Activated naive CD8-positive, alpha-beta T cell (primary cell): ENCODE measurements at regions not wholly inside any gene's neighbourhood (a gene's known extent, or its start where the extent isn't known, plus 50 kb on each side); places are given as distances from the start of the nearest gene placed in this dataset.
"Not testable (repeated sequence)": the region's sequence is repeated elsewhere in the genome, so short reads cannot be mapped to it uniquely, and the experiment has no call there.

ENCODE experiments used
- H3K27ac Mint-ChIP-seq: one replicate; pipeline ENCODE4 v1.8.0; 2021; ENCODE audit warnings: mixed read lengths
- H3K27me3 Mint-ChIP-seq: one replicate; pipeline ENCODE4 v1.8.0; 2021; ENCODE audit warnings: mixed read lengths
- H3K36me3 Mint-ChIP-seq: one replicate; pipeline ENCODE4 v1.8.0; 2021; ENCODE audit warnings: mixed read lengths
- H3K4me1 Mint-ChIP-seq: one replicate; pipeline ENCODE4 v1.8.0; 2021; ENCODE audit warnings: low read depth, mixed read lengths
- H3K4me3 Mint-ChIP-seq: one replicate; pipeline ENCODE4 v1.8.0; 2021; ENCODE audit warnings: mild to moderate bottlenecking, mixed read lengths
- H3K9me3 Mint-ChIP-seq: one replicate; pipeline ENCODE4 v1.8.0; 2021; ENCODE audit warnings: low read depth, mixed read lengths

- Mint-ChIP-seq H3K9me3 (no peaks in the 10 kb centered on the region), H3K27ac (no peak overlapping the region), H3K36me3 (no peaks in the 10 kb centered on the region), H3K4me1 (no peaks in the 10 kb centered on the region), H3K27me3 (peaks cover 9% of the 10 kb centered on the region), H3K4me3 (no peak overlapping the region)
These were observed 943.2 kb downstream of the MCTP2 start for GRCh38 chr15:95174301-95175259.

- H3K27ac Mint-ChIP-seq, result no peak overlapping the region
- H3K36me3 Mint-ChIP-seq, result no peaks in the 10 kb centered on the region
- H3K27me3 Mint-ChIP-seq, result peaks cover 8% of the 10 kb centered on the region
- peaks cover 10% of the 10 kb centered on the region for H3K9me3 Mint-ChIP-seq
- no peaks in the 10 kb centered on the region for H3K4me1 Mint-ChIP-seq
- no peak overlapping the region for H3K4me3 Mint-ChIP-seq
These were observed 944.7 kb downstream of the MCTP2 start for GRCh38 chr15:95175914-95176658.

GRCh38 chr15:95176794-95177577, 945.6 kb downstream of the MCTP2 start:
- Mint-ChIP-seq H3K27ac (no peak overlapping the region), H3K27me3 (peaks cover 6% of the 10 kb centered on the region), H3K36me3 (no peaks in the 10 kb centered on the region), H3K4me1 (no peaks in the 10 kb centered on the region), H3K4me3 (no peak overlapping the region), H3K9me3 (peaks cover 11% of the 10 kb centered on the region)

- Mint-ChIP-seq H3K27me3 (peaks cover 5% of the 10 kb centered on the region), H3K9me3 (peaks cover 14% of the 10 kb centered on the region), H3K4me3 (no peak overlapping the region), H3K27ac (no peak overlapping the region), H3K4me1 (no peaks in the 10 kb centered on the region), H3K36me3 (no peaks in the 10 kb centered on the region)
These were observed 949.2 kb downstream of the MCTP2 start for GRCh38 chr15:95180530-95180929.

- peaks cover 14% of the 10 kb centered on the region for H3K9me3 Mint-ChIP-seq
- H3K36me3 Mint-ChIP-seq, result no peaks in the 10 kb centered on the region
- H3K4me3 Mint-ChIP-seq, result no peak overlapping the region
- no peak overlapping the region for H3K27ac Mint-ChIP-seq
- H3K4me1 Mint-ChIP-seq, result no peaks in the 10 kb centered on the region
- H3K27me3 Mint-ChIP-seq, result peaks cover 5% of the 10 kb centered on the region
These were observed 950.7 kb downstream of the MCTP2 start for GRCh38 chr15:95182091-95182490.

- no peak overlapping the region for H3K27ac Mint-ChIP-seq
- H3K36me3 Mint-ChIP-seq, result no peaks in the 10 kb centered on the region
- H3K4me1 Mint-ChIP-seq, result no peaks in the 10 kb centered on the region
- H3K27me3 Mint-ChIP-seq, result peaks cover 2% of the 10 kb centered on the region
- H3K4me3 Mint-ChIP-seq, result no peak overlapping the region
- H3K9me3 Mint-ChIP-seq, result peaks cover 7% of the 10 kb centered on the region
These were observed 961.6 kb downstream of the MCTP2 start for GRCh38 chr15:95192923-95193322.

- no peaks in the 10 kb centered on the region for H3K4me1 Mint-ChIP-seq
- H3K4me3 Mint-ChIP-seq, result no peak overlapping the region
- H3K27ac Mint-ChIP-seq, result no peak overlapping the region
- no peaks in the 10 kb centered on the region for H3K9me3 Mint-ChIP-seq
- no peaks in the 10 kb centered on the region for H3K36me3 Mint-ChIP-seq
- H3K27me3 Mint-ChIP-seq, result peaks cover 2% of the 10 kb centered on the region
These were observed 963.4 kb downstream of the MCTP2 start for GRCh38 chr15:95194746-95195145.

GRCh38 chr15:95196176-95196915, 965.0 kb downstream of the MCTP2 start:
- peaks cover 6% of the 10 kb centered on the region for H3K9me3 Mint-ChIP-seq
- no peaks in the 10 kb centered on the region for H3K36me3 Mint-ChIP-seq
- H3K4me3 Mint-ChIP-seq, result no peak overlapping the region
- H3K27me3 Mint-ChIP-seq, result no peaks in the 10 kb centered on the region
- no peak overlapping the region for H3K27ac Mint-ChIP-seq
- H3K4me1 Mint-ChIP-seq, result no peaks in the 10 kb centered on the region

GRCh38 chr15:95202569-95203349, 971.4 kb downstream of the MCTP2 start:
- Mint-ChIP-seq H3K27me3 (peaks cover 4% of the 10 kb centered on the region), H3K4me1 (no peaks in the 10 kb centered on the region), H3K36me3 (peaks cover 3% of the 10 kb centered on the region), H3K27ac (no peak overlapping the region), H3K9me3 (peaks cover 28% of the 10 kb centered on the region), H3K4me3 (no peak overlapping the region)

- H3K4me1 Mint-ChIP-seq, result no peaks in the 10 kb centered on the region
- no peak overlapping the region for H3K27ac Mint-ChIP-seq
- peaks cover 3% of the 10 kb centered on the region for H3K36me3 Mint-ChIP-seq
- H3K4me3 Mint-ChIP-seq, result no peak overlapping the region
- H3K9me3 Mint-ChIP-seq, result peaks cover 28% of the 10 kb centered on the region
- peaks cover 4% of the 10 kb centered on the region for H3K27me3 Mint-ChIP-seq
These were observed 973.7 kb downstream of the MCTP2 start for GRCh38 chr15:95205077-95205476.

GRCh38 chr15:95205830-95206229, 974.5 kb downstream of the MCTP2 start:
- H3K4me1 Mint-ChIP-seq, H3K4me3 Mint-ChIP-seq: not testable (repeated sequence)

GRCh38 chr15:95208071-95208470, 976.7 kb downstream of the MCTP2 start:
- H3K4me1 Mint-ChIP-seq, result no peaks in the 10 kb centered on the region
- H3K27ac Mint-ChIP-seq, result no peak overlapping the region

More at GRCh38 chr15:95205830-95206229, 974.5 kb downstream of the MCTP2 start:
- not testable (repeated sequence) for H3K27ac Mint-ChIP-seq, H3K36me3 Mint-ChIP-seq, H3K27me3 Mint-ChIP-seq
- H3K9me3 Mint-ChIP-seq, result peaks cover 23% of the 10 kb centered on the region

GRCh38 chr15:95208988-95209387, 977.6 kb downstream of the MCTP2 start:
- peaks cover 3% of the 10 kb centered on the region for H3K36me3 Mint-ChIP-seq
- no peak overlapping the region for H3K27ac Mint-ChIP-seq

More at GRCh38 chr15:95208071-95208470, 976.7 kb downstream of the MCTP2 start:
- peaks cover 18% of the 10 kb centered on the region for H3K9me3 Mint-ChIP-seq
- H3K27me3 Mint-ChIP-seq, result peaks cover 3% of the 10 kb centered on the region
- no peak overlapping the region for H3K4me3 Mint-ChIP-seq
- peaks cover 3% of the 10 kb centered on the region for H3K36me3 Mint-ChIP-seq

More at GRCh38 chr15:95208988-95209387, 977.6 kb downstream of the MCTP2 start:
- H3K27me3 Mint-ChIP-seq, result no peaks in the 10 kb centered on the region
- peaks cover 15% of the 10 kb centered on the region for H3K9me3 Mint-ChIP-seq
- no peaks in the 10 kb centered on the region for H3K4me1 Mint-ChIP-seq
- H3K4me3 Mint-ChIP-seq, result no peak overlapping the region
